ENCODE measurements at regions not wholly inside any gene's neighbourhood (a gene's known extent, or its start where the extent isn't known, plus 50 kb on each side); places are given as distances from the start of the nearest gene placed in this dataset.

DNA sequence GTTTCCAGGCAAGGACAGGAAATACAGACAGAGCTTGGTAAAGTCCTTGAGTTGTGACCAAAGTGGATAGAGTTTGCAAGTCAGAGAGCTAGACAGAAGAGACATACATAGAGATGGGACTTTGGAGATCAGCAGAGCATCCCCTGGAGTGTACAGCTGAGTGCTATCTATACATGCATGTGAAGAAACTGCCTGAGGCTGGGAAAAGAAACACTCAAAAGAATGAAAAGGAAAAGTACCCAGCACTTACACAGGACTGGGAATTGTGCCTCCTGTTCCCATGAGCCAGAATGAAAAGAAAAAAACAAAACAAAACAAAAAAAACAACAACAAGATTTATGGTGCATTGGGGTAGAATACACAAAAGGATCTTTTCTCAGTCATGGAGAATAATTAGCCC lies 606.4 kb downstream of the ZNF608 start:
- Histone ChIP-seq H3K4me1 (ENCODE audit: control insufficient read depth, extremely low read depth, insufficient read depth, low read length) (no peaks in the 10 kb centered on the region), H3K9me3 (ENCODE audit: control insufficient read depth, low read depth, low read length) (no peaks in the 10 kb centered on the region), H3K9me1 (ENCODE audit: control insufficient read depth, extremely low read depth, insufficient read depth, low read length) (no peaks in the 10 kb centered on the region), H3K27ac (ENCODE audit: control insufficient read depth, insufficient read depth, low read length) (no peak overlapping the region), H3K9ac (ENCODE audit: control insufficient read depth, extremely low read depth, insufficient read depth, low read length) (no peak overlapping the region), H3K27me3 (ENCODE audit: control insufficient read depth, extremely low read depth, insufficient read depth, low read length) (no peaks in the 10 kb centered on the region), H2AFZ (ENCODE audit: control insufficient read depth, low read length) (no peak overlapping the region), H4K20me1 (ENCODE audit: control insufficient read depth, extremely low read depth, insufficient read depth, low read length) (no peaks in the 10 kb centered on the region), H3K4me2 (ENCODE audit: control insufficient read depth, extremely low read depth, insufficient read depth, low read depth, low read length) (no peak overlapping the region), H3K4me3 (ENCODE audit: control insufficient read depth in 2 of 3, extremely low read depth in 1 of 3, insufficient read depth in 2 of 3, low read depth in 1 of 3, low read length in 3 of 3) (no peak overlapping the region), H3K79me2 (ENCODE audit: control insufficient read depth, insufficient read depth, low read length) (no peaks in the 10 kb centered on the region), H3K36me3 (ENCODE audit: control insufficient read depth in 2 of 2, extremely low read depth in 1 of 2, insufficient read depth in 2 of 2, low read length in 2 of 2) (no peaks in the 10 kb centered on the region)
- TF ChIP-seq EZH2 (IDR thresholded peaks at IDR 0.05; ENCODE audit: low read length), result no peak
- TF ChIP-seq, protein P1, sequence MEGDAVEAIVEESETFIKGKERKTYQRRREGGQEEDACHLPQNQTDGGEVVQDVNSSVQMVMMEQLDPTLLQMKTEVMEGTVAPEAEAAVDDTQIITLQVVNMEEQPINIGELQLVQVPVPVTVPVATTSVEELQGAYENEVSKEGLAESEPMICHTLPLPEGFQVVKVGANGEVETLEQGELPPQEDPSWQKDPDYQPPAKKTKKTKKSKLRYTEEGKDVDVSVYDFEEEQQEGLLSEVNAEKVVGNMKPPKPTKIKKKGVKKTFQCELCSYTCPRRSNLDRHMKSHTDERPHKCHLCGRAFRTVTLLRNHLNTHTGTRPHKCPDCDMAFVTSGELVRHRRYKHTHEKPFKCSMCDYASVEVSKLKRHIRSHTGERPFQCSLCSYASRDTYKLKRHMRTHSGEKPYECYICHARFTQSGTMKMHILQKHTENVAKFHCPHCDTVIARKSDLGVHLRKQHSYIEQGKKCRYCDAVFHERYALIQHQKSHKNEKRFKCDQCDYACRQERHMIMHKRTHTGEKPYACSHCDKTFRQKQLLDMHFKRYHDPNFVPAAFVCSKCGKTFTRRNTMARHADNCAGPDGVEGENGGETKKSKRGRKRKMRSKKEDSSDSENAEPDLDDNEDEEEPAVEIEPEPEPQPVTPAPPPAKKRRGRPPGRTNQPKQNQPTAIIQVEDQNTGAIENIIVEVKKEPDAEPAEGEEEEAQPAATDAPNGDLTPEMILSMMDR (optimal IDR thresholded peaks at IDR 0.05 in 1 of 3, IDR thresholded peaks at IDR 0.05 in 1 of 3, conservative IDR thresholded peaks at IDR 0.05 in 1 of 3; ENCODE audit: extremely low read depth in 1 of 3, insufficient read depth in 2 of 3, low read length in 3 of 3), result no peak
- FAIRE-seq (no peak), DNase-seq (ENCODE audit: low read depth, low spot score) (no peak)
- dilution Hi-C loops (cut with MboI; ENCODE audit: extremely low pct_ligation_motif_present, low sequenced_read_pairs), result no loop called here

DNA sequence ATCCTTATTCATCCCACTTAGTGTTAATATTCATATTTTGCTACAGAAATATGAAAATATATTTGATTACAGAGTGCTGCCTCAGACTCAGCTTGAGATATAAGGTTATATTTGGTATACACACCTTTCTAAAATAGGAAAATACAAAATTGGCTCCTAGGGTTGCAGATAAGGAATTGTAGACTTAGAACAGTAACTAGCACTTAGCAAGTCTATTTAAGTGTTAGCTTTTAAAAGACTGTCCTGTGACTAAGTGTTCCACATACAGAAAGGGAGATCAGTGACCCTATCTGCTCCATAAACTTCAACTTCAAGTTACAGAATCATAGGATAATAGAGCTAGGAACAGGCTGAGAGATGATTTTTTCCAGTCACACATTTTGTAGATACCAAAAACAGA lies 607.0 kb downstream of the ZNF608 start:
- H3K4me1 ChIP-seq (ENCODE audit: control insufficient read depth, extremely low read depth, insufficient read depth, low read length), result no peaks in the 10 kb centered on the region
- no peak for DNase-seq (ENCODE audit: low read depth, low spot score)
- H3K27ac ChIP-seq (ENCODE audit: control insufficient read depth, insufficient read depth, low read length), result no peak overlapping the region
- no peaks in the 10 kb centered on the region for H3K36me3 ChIP-seq (ENCODE audit: control insufficient read depth in 2 of 2, extremely low read depth in 1 of 2, insufficient read depth in 2 of 2, low read length in 2 of 2)
- FAIRE-seq, result no peak
- TF ChIP-seq, protein P1 (optimal IDR thresholded peaks at IDR 0.05 in 1 of 3, IDR thresholded peaks at IDR 0.05 in 1 of 3, conservative IDR thresholded peaks at IDR 0.05 in 1 of 3; ENCODE audit: extremely low read depth in 1 of 3, insufficient read depth in 2 of 3, low read length in 3 of 3), result no peak
- no peak for TF ChIP-seq EZH2 (IDR thresholded peaks at IDR 0.05; ENCODE audit: low read length)
- dilution Hi-C loops (cut with MboI; ENCODE audit: extremely low pct_ligation_motif_present, low sequenced_read_pairs), result no loop called here
- no peaks in the 10 kb centered on the region for H3K9me1 ChIP-seq (ENCODE audit: control insufficient read depth, extremely low read depth, insufficient read depth, low read length)
- H3K4me2 ChIP-seq (ENCODE audit: control insufficient read depth, extremely low read depth, insufficient read depth, low read depth, low read length), result no peak overlapping the region
- no peaks in the 10 kb centered on the region for H3K79me2 ChIP-seq (ENCODE audit: control insufficient read depth, insufficient read depth, low read length)
- no peaks in the 10 kb centered on the region for H3K27me3 ChIP-seq (ENCODE audit: control insufficient read depth, extremely low read depth, insufficient read depth, low read length)
- H3K4me3 ChIP-seq (ENCODE audit: control insufficient read depth in 2 of 3, extremely low read depth in 1 of 3, insufficient read depth in 2 of 3, low read depth in 1 of 3, low read length in 3 of 3), result no peak overlapping the region
- H2AFZ ChIP-seq (ENCODE audit: control insufficient read depth, low read length), result no peak overlapping the region
- H3K9ac ChIP-seq (ENCODE audit: control insufficient read depth, extremely low read depth, insufficient read depth, low read length), result no peak overlapping the region
- H3K9me3 ChIP-seq (ENCODE audit: control insufficient read depth, low read depth, low read length), result no peaks in the 10 kb centered on the region
- H4K20me1 ChIP-seq (ENCODE audit: control insufficient read depth, extremely low read depth, insufficient read depth, low read length), result no peaks in the 10 kb centered on the region

Measured in keratinocyte (primary cell).